GM19438 (cell line): ENCODE measurements at regions not wholly inside any gene's neighbourhood (a gene's known extent, or its start where the extent isn't known, plus 50 kb on each side); places are given as distances from the start of the nearest gene placed in this dataset.

Experiments
- ATAC-seq: cut with Tn5 transposase; IDR thresholded peaks from one replicate; pipeline ENCODE4 v1.9.1; 2021; ENCODE audit warnings: low read depth; ENCODE audit not compliant: unreplicated experiment

DNA sequence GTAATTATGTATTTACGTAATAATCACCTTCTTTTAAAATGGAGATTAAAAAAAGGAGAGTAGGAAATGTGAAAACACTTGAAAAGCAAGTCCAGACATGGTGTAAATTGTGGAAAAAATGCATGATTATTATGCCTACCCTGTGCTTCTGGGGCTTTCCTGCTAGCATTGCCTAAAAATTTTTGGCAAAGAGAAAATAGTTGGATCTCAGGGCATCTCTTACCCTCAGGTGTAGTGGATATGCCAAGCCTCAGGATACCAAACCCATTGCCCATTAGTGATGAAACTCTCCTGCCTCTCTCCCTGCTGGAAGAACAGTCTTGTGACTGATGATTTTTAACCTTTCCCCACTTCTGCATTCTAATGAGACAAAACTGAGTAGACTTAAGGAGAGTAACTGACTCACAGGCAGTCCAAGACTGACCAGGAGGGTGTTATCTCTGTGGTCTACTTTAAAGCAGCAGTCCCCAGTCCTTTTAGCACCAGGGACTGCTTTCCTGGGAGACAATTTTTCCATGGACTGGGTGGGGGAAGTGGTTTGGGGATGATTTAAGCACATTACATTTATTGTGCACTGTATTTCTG is 174.6 kb downstream of the ZNF330 start:
- no peak for ATAC-seq

DNA sequence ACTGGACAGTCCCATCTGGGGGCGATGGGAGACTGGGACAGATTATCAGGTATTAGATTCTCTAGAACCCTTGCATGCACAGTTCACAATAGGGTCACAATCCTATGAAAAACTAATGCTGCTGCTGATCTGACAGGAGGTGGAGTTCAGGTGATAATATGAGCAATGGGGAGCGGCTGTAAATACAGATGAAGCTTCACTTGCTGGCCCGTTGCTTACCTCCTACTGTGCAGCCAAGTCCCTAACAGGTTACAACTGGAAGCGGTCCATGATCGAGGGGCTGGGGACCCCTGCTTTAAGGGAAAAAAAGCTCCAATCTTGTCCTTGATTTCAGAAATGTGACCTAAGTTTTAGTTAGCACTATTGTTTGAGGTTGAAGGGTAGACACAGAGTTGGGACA is 175.2 kb downstream of the ZNF330 start:
- ATAC-seq: no peak

DNA sequence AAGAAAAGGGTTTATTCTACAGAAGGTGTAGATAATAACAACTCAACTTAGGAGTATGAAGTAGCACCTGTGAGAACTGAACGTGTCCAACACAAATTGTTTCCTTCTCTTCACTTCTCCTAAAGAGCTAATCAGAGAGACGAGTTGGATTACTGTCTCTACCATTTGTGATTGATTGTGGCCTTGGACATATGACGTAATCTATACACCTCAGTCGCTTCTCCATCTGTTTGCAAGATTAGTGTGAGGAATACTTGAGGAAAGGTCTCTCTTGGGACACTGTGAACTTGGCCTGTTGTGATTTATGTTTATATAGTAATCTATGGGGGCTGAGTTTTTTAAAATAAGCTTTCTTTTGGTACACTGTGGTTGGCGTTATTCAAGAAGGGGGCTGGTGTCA is 182.0 kb downstream of the ZNF330 start:
- no peak for ATAC-seq

DNA sequence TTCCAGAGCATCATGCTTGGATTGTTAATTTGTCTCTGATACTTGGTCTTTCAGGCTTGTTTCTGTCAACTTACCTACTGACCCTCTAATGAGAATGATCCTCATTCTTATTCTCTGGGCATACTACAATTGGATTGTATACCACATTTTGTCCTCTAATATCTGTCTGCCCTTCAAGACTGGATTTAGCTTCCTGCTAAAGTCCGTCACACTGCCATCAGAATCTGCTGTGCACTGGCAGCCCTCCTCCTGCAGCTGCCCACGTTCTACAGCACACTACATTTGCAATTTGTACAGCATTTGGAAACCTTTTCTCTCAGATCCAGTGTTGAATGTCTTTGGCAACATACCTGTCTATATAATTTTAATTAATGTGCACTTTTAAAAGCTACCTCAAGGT is 183.1 kb downstream of the ZNF330 start:
- ATAC-seq: no peak

DNA sequence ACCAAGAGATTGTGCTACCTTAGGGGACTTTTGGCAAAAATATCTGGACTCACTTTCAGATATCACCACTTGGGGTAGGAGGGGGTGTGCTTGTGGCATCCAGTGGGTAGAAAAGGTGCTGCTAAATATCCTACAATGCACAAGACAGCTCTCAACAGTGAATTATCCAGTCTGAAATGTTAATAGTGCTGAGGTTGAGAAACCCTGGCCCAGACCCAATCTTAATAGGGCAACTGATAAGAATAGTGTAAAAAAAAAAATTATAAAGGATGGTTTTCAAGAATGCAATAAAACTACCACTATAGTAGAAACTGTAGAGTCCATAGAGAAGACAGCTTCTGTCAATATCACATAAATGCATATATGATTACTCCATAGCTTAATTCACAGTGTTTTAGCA is 185.5 kb downstream of the ZNF330 start:
- ATAC-seq: no peak

DNA sequence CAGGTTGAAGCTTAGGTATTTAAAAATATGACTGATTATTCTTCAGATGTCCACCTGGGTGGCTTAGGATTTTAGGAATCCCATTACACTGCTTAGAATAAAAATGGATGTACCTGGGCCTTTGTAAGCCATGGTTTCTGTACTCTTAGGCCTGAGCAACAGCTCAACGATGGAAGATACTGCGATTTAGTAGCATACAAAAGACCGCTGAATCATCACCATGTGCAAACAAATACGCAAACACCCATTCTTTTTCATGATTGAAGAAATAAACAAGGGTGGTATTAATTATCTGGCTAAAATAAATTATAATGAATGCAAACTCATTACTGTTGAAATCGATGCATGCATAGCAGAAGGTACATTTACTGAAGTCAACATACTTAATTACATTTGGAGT is 188.9 kb downstream of the ZNF330 start:
- ATAC-seq: no peak

DNA sequence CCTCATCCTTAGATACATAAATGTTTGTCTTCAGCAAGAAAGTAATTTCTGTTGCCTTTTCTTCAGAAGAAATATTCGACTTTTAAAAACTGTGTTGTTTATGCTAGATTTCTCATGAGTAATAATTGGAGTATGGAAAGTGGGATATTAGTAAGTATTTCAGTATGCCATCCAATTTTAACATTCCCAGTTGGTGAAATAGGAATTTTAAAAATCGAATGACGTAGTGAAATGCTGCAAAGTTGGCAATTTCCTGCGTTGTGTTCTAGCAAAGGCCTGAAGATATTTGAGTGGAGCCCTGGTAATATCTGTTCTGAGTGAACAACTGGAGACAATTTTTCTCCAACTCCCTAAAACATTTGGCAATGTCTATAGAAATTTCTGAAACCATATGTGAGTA is 190.1 kb downstream of the ZNF330 start:
- ATAC-seq: no peak

DNA sequence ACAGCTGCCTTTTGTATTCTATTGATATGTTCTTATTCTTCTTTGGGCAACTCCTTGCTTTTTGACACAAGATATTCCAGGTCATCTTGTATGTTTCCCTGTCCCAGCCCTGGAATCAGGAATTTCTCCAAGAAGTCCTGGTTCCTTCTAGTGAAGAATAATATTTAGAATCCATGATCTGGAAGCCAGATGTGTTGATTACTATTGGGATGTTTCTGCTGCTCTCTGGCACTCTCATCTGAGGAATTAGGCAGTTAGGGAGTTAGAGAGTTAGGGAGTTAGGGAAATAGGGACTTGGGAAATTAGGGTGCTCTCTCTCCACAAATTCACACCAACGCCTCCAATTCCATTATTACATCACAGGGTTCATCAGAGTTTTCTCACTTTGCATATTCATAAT is 191.2 kb downstream of the ZNF330 start:
- no peak for ATAC-seq

DNA sequence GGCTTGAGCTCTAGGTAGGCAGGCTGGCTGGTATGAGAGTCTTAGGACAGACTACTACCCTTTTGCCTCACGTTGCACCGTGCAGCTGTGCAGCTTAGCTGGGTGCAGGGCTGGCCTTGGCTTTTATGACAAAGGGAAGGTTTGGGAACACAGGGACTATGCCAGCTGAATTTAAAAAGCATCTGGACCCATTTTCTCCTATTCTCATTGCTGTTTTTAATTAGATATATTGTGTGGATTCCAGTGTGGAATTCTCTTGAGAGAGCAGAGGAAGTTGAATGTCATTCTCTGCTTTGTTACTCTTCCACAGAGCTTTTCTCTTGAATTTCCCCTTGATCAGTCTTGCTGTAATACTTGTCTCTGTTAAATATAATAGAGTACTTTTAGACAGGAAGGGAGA is 192.7 kb downstream of the ZNF330 start:
- ATAC-seq: no peak

DNA sequence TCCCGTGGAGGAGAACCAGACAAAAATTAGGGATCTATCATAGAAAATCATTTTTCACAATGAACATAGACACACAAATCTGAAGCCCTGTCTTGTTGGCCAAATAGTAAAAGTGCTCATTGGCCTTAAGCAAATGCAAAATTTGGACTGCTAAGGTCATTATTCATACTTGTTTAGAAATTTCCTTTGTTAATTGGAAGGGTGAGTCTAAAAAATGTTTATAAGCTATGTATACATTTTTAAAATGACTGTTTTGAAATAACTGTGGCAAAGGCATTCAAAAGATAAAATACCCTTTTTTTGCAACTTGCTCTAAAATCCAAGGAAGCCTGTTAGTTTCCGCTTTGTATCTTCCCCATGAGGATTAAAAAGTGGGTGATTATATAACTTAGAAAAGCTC is 195.0 kb downstream of the ZNF330 start:
- no peak for ATAC-seq

DNA sequence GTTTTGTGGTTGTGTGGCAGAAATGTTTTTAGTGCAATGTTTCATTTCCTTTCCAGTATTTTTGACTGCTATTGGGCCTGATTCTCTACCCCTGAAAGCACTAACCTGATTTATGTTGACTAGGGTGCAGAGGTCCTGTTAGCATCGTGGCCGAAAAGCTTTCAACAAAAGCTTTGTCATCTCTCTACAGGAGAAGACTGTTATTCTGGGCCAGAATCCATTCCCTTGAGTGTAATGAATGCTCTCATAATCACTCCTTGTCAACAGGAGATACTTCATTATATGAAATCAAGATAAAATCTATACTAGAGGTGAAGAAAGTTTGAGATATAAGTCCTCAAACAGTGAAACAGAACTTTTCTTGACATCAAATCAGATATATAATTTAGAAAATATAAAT is 195.5 kb downstream of the ZNF330 start:
- no peak for ATAC-seq

DNA sequence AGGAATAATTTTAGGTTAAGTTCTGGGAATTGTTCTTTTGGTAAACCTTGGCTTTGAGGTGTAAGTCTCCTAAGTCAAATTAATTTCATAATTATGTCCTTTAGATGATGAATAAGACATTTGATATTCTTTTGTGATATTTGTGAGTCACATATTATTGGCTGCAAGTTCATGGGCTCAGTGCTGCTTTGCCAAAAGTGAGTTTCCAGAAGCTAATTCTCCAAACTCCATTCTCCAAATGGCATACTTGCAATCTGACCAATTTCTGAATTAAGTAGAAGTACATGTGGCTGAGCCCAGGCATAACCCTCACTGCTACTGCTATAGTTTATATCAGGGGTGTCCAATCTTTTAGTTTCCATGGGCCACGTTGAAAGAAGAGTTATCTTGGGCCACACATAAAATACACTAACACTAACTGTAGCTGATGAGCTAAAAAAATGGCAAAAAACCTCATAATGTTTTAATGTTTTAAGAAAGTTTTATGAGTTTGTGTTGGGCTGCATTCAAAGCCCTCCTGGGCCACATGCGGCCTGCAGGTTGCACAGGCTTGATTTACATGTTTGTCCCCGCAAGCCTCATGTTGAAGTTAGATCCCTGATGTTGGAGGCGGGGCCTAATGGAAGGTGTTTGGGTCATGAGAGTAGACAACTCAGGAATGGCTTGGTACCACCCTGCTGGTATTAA is 196.1 kb downstream of the ZNF330 start:
- no peak for ATAC-seq

DNA sequence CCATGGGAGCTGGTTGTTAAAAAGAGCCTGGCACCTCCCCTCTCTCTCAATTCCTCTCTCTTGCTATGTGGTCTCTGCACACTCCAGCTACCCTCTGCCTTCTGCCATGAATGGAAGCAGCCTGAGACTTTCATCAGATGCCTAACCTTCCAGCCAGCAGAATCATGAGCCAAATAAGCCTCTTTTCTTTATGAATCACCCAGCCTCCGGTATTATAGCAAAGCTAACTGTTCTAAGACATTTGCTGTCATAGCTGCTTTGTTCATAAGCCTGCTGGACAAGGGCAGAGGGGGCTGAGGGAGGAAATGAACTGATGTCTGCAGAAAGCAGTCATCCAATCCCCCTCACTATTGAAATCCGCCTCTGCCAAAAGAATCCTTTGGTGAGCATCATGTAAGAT is 196.7 kb downstream of the ZNF330 start:
- ATAC-seq: no peak

DNA sequence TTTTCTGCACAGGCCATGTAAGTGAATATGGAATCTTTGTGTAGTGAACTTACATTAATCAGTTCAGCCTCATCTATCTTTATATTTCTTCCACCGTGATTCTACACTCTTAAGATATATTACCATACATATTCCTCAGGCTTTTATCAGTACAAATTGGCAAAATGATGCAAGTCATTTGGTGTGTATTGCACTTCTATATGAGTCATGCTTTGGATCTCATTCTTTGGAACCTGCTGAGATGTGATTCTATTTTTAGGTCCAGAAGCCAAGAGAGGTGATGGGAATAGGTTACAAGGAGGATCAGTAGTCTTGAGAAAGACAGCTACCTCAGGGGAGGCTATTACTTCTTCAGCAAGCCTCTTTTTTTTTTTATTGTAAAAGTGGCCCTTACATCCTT is 204.4 kb downstream of the ZNF330 start:
- no peak for ATAC-seq

DNA sequence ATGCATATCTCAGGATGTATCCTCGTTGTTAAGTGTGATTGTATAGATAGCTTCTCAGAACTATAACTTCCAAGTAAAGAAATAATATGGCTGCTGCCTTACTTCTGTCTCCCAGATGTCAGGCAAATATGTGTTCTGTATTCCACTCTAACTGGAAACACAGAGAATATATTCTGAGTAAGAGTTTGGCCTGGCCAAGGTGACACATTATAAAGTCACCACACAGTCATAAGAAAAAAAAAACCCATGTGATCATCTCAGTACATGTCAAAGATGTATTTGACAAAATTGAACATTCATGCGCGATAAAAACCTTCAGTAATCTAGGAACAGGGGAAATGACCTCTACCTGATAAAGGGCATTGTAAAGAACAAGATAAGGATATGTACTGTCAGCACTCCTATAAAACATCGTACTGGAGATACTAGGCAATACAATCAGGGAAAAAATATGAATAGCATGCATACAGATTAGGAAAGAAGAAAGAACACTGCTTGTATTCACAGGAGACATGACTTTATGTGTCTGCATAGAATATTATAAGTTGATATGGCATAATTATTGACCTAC is 207.1 kb downstream of the ZNF330 start:
- ATAC-seq: no peak

DNA sequence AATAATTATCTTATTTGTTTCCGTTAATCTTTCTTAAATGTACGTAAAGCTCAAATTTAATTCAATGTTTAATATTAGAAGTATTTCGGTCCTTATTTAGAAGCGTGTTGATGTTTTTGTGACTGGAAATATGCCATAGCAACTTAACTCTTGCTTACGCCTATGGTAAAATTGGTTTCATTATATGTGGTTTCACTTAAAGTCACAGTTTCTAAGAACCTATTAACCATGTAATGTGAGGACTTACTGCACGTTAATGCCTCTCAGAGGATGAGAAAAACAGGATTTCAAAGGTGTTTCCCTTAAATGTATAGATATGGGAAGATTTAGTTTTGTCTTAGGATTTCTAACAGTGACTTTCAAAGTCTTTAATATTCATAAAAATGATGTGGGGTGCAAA is 206.4 kb upstream of the IL15 start:
- no peak for ATAC-seq

DNA sequence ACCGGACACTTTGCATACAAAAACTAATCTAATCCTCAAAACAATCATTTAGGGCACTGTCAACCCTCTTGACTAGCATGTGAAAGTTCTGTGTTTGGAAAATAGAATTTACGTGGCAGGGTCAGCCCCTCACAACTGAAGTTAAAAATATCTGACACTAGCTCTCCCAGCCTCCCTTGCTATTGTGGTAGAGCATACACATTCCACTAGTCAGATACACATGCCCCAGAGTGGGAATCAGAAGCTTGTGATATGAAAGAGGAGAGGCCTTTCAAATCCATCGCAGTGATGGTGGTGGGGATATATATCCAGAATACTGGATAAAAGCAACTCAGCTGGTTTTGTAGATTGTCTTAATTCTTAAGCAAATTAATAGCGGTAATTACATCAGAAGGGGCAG is 205.7 kb upstream of the IL15 start:
- no peak for ATAC-seq

DNA sequence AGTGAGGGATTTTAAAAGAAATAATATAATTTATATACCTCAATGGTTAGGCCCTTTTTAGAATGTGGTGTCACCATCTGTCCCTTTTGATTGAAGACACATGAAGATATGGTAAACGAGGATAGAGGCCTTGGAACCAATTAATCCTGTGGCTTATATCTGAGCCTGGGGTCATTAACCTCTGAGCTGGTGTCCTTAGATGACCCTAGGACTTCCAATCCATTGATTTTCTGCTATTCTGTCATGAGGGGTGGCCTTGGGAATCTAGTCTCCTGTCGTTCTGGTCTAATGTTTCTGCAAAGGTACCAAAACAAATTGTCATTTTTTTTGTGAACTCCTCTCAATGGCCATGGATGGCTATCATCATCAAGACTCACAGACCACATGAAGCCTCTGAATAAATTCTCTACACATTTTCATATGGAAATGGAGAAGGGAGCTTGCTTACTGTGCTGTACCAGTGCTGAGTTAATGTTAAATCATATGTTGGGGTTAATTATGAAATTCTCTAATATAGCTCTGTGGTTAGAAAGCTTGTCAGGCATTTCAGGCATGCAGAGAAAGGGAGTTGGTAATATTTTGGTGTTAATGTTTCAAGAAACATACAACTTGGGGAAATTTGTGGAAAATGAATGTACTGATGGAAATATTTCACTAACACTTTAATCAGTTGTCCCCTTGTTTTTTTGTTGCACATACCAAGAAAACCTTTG is 204.2 kb upstream of the IL15 start:
- no peak for ATAC-seq

DNA sequence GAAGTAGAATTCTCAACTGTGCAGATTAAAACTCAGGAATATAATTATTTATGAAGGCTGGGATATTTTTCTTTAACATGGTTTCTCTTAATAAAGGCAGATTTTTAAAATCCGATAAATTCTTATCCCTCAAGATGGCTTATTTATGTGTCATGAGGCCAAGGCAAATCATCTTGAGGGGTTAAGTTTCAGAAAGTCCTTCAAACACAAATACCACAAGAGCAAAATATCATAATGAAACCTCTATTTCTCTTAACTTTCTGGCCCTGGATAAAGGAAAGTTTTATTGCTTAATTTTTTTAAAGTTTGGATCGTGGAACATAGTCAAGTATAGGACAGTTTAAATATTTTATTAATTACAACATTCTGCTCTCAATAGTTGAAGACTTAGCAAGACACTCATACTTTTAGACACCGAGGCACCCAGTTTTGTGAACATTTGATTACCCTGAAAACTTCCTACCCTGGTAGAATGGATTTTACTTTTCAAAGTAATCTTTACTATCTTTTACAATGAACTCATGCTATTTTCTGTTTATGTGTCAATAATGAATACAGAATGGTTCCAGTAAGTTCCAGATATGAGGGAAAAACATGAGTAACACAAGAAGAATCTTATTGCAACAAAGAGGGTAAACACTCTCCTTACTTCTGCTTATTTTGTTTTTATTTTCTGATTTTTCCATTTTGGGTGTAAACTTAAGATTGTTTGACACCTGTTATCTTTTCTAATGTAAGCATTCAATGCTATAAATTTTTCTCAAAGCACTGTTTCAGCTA is 200.7 kb upstream of the IL15 start:
- no peak for ATAC-seq

DNA sequence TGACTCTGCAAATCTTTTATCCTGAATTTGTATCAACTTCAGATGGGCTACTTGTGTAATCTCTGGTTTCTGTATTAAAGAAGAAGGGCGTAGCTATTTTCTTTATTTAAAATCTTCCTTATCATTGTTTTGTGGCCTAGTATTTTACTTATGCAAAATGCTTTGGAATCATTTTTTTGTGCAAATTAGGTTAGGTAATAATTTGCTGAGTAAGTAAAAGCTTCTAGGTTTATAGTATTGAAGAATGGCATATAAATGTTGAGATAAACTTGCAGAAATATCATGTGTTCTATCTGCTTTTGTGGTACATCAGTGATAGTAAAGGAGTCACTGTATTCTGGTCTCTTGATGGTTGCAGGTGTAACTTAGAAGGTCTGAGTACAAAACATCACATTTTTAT is 197.2 kb upstream of the IL15 start:
- ATAC-seq: no peak

DNA sequence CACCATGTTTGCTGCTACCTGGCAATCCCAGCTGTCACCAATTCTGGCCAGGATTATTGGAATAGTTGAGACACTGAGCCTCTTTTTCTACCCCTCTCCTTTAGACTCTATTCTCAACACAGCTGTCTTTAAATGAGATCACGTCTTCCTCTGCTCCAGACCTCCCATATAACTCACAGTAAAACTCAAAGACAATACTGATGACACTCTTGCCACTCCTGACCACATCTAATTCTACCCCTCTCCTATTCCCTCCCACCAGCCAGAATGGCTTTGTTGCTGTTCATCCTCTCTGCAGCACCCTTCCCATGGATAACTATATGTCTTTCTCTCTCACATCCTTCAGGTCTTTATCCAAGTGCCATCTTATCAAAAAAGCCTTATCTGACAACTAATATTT is 188.6 kb upstream of the IL15 start:
- no peak for ATAC-seq
